BE2C (cell line): ENCODE measurements at regions not wholly inside any gene's neighbourhood (a gene's known extent, or its start where the extent isn't known, plus 50 kb on each side); places are given as distances from the start of the nearest gene placed in this dataset.

Source experiments
- DNase-seq: peaks from one replicate; pipeline ENCODE4 v3.0.0-alpha.2; 2020
- H3K27me3 ChIP-seq: fragments of 250-450 bp; sonication (Bioruptor Pico); 2 replicates; pipeline ENCODE4 v1.5.1; 2020; ENCODE audit warnings: mild to moderate bottlenecking
- H3K36me3 ChIP-seq: fragments of 250-450 bp; sonication (Bioruptor Pico); 2 replicates; pipeline ENCODE4 v1.5.1; 2020; ENCODE audit warnings: mild to moderate bottlenecking
- H3K4me1 ChIP-seq: fragments of 250-450 bp; sonication (Bioruptor Pico); 2 replicates; pipeline ENCODE4 v1.5.1; 2020
- H3K4me3 ChIP-seq: 2 replicates; pipeline ENCODE4 v1.5.1; 2011; ENCODE audit warnings: low read depth, low read length
- H3K9me3 ChIP-seq: fragments of 250-450 bp; sonication (Bioruptor Pico); 2 replicates; pipeline ENCODE4 v1.5.1; 2020
- CTCF ChIP-seq: IDR thresholded peaks from 2 replicates; pipeline ENCODE4 v1.5.1; 2012; ENCODE audit warnings: mild to moderate bottlenecking, low read depth, low read length

DNA sequence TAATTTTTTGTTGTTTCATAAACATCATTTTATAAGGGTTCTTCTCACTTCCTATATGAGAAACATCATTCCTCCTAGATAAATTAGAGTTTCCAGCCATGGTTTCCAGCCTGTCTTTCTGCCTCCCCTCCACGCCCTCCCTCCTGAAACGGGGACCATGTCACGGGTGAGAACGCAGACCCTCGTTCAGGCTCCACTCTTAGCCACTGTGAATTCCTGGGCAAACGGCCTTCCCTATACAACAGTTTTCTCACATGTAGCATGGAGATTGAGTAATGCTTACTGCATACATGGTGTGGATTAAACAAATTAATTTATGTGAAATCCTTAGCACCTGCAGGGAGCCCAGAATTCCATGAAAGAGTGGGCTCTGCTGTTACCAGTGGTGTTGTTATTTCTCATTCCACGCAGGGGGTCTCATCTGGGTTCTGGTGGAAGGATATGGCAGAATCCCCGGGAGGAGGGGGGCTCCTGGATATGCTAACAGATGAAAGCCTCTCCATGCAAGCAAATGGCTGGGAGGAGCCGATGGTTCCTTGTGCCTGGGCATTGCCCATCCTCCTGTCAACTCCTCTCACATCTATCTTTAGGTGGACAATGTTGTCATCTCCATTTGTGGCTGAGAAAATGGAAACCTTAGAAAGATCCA, 54.0 kb upstream of the TWIST2 start:
- no peak for DNase-seq
- no peak overlapping the region for H3K4me3 ChIP-seq
- no peak for TF ChIP-seq CTCF
- no peaks in the 10 kb centered on the region for H3K9me3 ChIP-seq
- peaks cover 30% of the 10 kb centered on the region for H3K27me3 ChIP-seq
- H3K36me3 ChIP-seq: no peaks in the 10 kb centered on the region
- no peaks in the 10 kb centered on the region for H3K4me1 ChIP-seq

GRCh38 chr2:238796223-238796885, 51.5 kb upstream of the TWIST2 start:
- DNase-seq: no peak
- Histone ChIP-seq H3K36me3 (no peaks in the 10 kb centered on the region), H3K4me1 (no peaks in the 10 kb centered on the region), H3K9me3 (no peaks in the 10 kb centered on the region), H3K27me3 (peaks cover 13% of the 10 kb centered on the region; the same call in 1 of the 2 replicates), H3K4me3 (no peak overlapping the region)
- TF ChIP-seq CTCF: no peak

- DNase-seq: no peak
Observed at GRCh38 chr2:238797537-238797936, 50.3 kb upstream of the TWIST2 start.

More at GRCh38 chr2:238797537-238797936, 50.3 kb upstream of the TWIST2 start:
- no peaks in the 10 kb centered on the region for H3K4me1 ChIP-seq
- H3K27me3 ChIP-seq: peaks cover 17% of the 10 kb centered on the region; the same call in 1 of the 2 replicates
- no peak for TF ChIP-seq CTCF
- no peak overlapping the region for H3K4me3 ChIP-seq
- H3K9me3 ChIP-seq: no peaks in the 10 kb centered on the region
- no peaks in the 10 kb centered on the region for H3K36me3 ChIP-seq
